Prostate gland (tissue), 2 donors: ENCODE measurements at regions not wholly inside any gene's neighbourhood (a gene's known extent, or its start where the extent isn't known, plus 50 kb on each side); places are given as distances from the start of the nearest gene placed in this dataset.

Experiments used
- POLR2AphosphoS5 ChIP-seq: sonication (generic); formaldehyde crosslinking; IDR thresholded peaks from one replicate; pipeline ENCODE4 v1.6.1; 2017; ENCODE audit warnings: antibody characterized with exemption
- TF ChIP-seq, protein P1 (sequence below), 4 experiments: fragments of 200-600 bp in 2 of 4; fragments of 450-650 bp in 2 of 4; sonication (generic) in 2 of 4; IDR thresholded peaks; 1 replicate in 3 of 4; 2 replicates in 1 of 4; pipeline ENCODE4 v1.5.1; 2016 to 2019; ENCODE audit warnings: antibody characterized with exemption in 4 of 4, mild to moderate bottlenecking in 2 of 4, moderate library complexity in 2 of 4

DNA sequence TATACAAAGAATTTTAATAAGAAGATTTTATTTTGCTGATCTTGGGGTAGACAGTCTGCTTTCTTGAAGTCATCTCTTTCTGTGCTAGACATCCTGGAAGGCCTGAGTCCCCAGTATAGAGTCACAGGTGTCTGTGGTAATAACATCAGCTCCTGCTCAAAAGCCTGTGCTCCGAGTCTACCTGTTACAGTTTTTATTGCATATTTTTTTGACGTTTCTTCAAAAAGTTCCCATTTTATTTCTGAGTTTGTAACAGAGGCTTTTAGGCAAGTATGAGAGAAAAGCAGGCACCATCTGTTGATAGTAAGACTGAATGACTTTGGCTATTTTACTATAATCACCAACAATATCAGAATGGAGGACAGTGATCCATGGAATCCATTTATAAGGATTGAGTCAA lies 58.0 kb upstream of the WDR26 start:
- TF ChIP-seq, protein P1, sequence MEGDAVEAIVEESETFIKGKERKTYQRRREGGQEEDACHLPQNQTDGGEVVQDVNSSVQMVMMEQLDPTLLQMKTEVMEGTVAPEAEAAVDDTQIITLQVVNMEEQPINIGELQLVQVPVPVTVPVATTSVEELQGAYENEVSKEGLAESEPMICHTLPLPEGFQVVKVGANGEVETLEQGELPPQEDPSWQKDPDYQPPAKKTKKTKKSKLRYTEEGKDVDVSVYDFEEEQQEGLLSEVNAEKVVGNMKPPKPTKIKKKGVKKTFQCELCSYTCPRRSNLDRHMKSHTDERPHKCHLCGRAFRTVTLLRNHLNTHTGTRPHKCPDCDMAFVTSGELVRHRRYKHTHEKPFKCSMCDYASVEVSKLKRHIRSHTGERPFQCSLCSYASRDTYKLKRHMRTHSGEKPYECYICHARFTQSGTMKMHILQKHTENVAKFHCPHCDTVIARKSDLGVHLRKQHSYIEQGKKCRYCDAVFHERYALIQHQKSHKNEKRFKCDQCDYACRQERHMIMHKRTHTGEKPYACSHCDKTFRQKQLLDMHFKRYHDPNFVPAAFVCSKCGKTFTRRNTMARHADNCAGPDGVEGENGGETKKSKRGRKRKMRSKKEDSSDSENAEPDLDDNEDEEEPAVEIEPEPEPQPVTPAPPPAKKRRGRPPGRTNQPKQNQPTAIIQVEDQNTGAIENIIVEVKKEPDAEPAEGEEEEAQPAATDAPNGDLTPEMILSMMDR (IDR thresholded peaks at IDR 0.05): no peak
- TF ChIP-seq POLR2AphosphoS5: no peak
